Body of pancreas (tissue), 4 donors: ENCODE measurements at regions not wholly inside any gene's neighbourhood (a gene's known extent, or its start where the extent isn't known, plus 50 kb on each side); places are given as distances from the start of the nearest gene placed in this dataset.
"Not testable (repeated sequence)": the region's sequence is repeated elsewhere in the genome, so short reads cannot be mapped to it uniquely, and the experiment has no call there.

Experiments used
- ATAC-seq: fragments of 150-250 bp; one replicate; pipeline ENCODE4 v1.9.1; 2016
- DNase-seq, 4 donors: peaks; one replicate each; pipeline ENCODE4 v3.0.0-alpha.2; 2019
- H3K27ac ChIP-seq, 4 donors: fragments of 200-600 bp; sonication (generic); 1 replicate in 3 of 4; 2 replicates in 1 of 4; pipeline versions ENCODE4 v1.5.1 to v1.6.1; 2016 to 2019; ENCODE audit warnings: mild to moderate bottlenecking in 1 of 4, mixed read lengths in 1 of 4, moderate library complexity in 1 of 4
- H3K27me3 ChIP-seq, 2 donors: fragments of 200-600 bp; sonication (generic); one replicate each; pipeline ENCODE4 v1.6.0; 2016; ENCODE audit warnings: mild to moderate bottlenecking in 1 of 2
- H3K36me3 ChIP-seq, 2 donors: fragments of 200-600 bp; sonication (generic); replicated peaks in 1 of 2; 2 replicates each; pipeline ENCODE4 v1.5.1; 2016; ENCODE audit warnings: low read depth in 2 of 2; ENCODE audit not compliant: insufficient read depth in 1 of 2
- H3K4me1 ChIP-seq: fragments of 200-600 bp; sonication (generic); one replicate; pipeline ENCODE4 v1.6.0; 2016
- H3K4me3 ChIP-seq, 2 donors: fragments of 200-600 bp; sonication (generic); 1 replicate in 1 of 2; 2 replicates in 1 of 2; pipeline ENCODE4 v1.5.1; 2016 to 2019
- H3K9me3 ChIP-seq, 3 donors: fragments of 200-600 bp; sonication (generic); 1 replicate in 2 of 3; 2 replicates in 1 of 3; pipeline ENCODE4 v1.5.1; 2016
- CTCF ChIP-seq, 7 experiments: fragments of 450-650 bp in 4 of 7; fragments of 200-600 bp in 3 of 7; sonication (generic) in 3 of 7; IDR thresholded peaks; one replicate each; pipeline ENCODE4 v1.5.1; 2016 to 2019; ENCODE audit warnings: antibody characterized with exemption in 7 of 7
- POLR2A ChIP-seq, 3 donors: fragments of 450-650 bp; IDR thresholded peaks; one replicate each; pipeline ENCODE4 v1.6.1; 2016; ENCODE audit warnings: antibody characterized with exemption in 3 of 3, mild to moderate bottlenecking in 2 of 3
- WGBS, 2 donors: methylation state at CpG; one replicate each; pipeline ENCODE4 v1.1.5; 2017; 5-methylcytosine and 5-hydroxymethylcytosine counted together
- intact Hi-C: fragments of 100-400 bp; cut with DNase I; formaldehyde crosslinking; loops from one replicate; pipeline ENCODE4 v1.15.1; 2023

GRCh38 chr6:94902974-94903628 is 674.2 kb upstream of the MANEA start:
- H3K4me1 ChIP-seq = no peaks in the 10 kb centered on the region
- no peaks in the 10 kb centered on the region for H3K27me3 ChIP-seq
- H3K4me3 ChIP-seq = no peak overlapping the region
- no peak for ATAC-seq
- 0 to 29% methylated on average over 1 of the region's 1 CpG for WGBS, 2 donors
- H3K36me3 ChIP-seq = no peaks in the 10 kb centered on the region
- H3K27ac ChIP-seq = no peak overlapping the region
- DNase-seq = no peak
- intact Hi-C loops = no loop called here
- TF ChIP-seq CTCF (IDR thresholded peaks at IDR 0.05) (no peak), POLR2A (IDR thresholded peaks at IDR 0.05) (no peak)
- H3K9me3 ChIP-seq = no peaks in the 10 kb centered on the region

GRCh38 chr6:94899191-94899590 is 678.1 kb upstream of the MANEA start:
- Histone ChIP-seq H3K9me3 (no peaks in the 10 kb centered on the region), H3K4me3 (no peak overlapping the region), H3K36me3 (no peaks in the 10 kb centered on the region), H3K27ac (no peak overlapping the region), H3K4me1 (no peaks in the 10 kb centered on the region), H3K27me3 (no peaks in the 10 kb centered on the region)
- WGBS, 2 donors = 31 to 38% methylated on average over 2 of the region's 2 CpGs
- TF ChIP-seq CTCF (IDR thresholded peaks at IDR 0.05) = no peak
- no peak for TF ChIP-seq POLR2A (IDR thresholded peaks at IDR 0.05)
- intact Hi-C loops = no loop called here
- DNase-seq (no peak), ATAC-seq (no peak)

- H3K36me3 ChIP-seq = no peaks in the 10 kb centered on the region
- H3K27me3 ChIP-seq = no peaks in the 10 kb centered on the region
- no peaks in the 10 kb centered on the region for H3K9me3 ChIP-seq
- no peak for ATAC-seq
- H3K4me3 ChIP-seq = no peak overlapping the region
- TF ChIP-seq CTCF (IDR thresholded peaks at IDR 0.05) (no peak), POLR2A (IDR thresholded peaks at IDR 0.05) (no peak)
- intact Hi-C loops = no loop called here
- no peak overlapping the region for H3K27ac ChIP-seq
- DNase-seq = no peak
- WGBS, 2 donors = 52 to 60% methylated on average over 3 of the region's 3 CpGs
- H3K4me1 ChIP-seq = no peaks in the 10 kb centered on the region
These were observed 683.0 kb upstream of the MANEA start for GRCh38 chr6:94894300-94894699.

- Histone ChIP-seq H3K9me3 (no peaks in the 10 kb centered on the region), H3K27ac (no peak overlapping the region), H3K4me1 (no peaks in the 10 kb centered on the region), H3K27me3 (no peaks in the 10 kb centered on the region), H3K4me3 (no peak overlapping the region), H3K36me3 (no peaks in the 10 kb centered on the region)
- WGBS, 2 donors = 55 to 60% methylated on average over 2 of the region's 2 CpGs
- ATAC-seq (no peak), DNase-seq (no peak)
- no peak for TF ChIP-seq POLR2A (IDR thresholded peaks at IDR 0.05)
- intact Hi-C loops = no loop called here
These were observed 684.0 kb upstream of the MANEA start for GRCh38 chr6:94893327-94893726.

- H3K27me3 ChIP-seq, H3K9me3 ChIP-seq, DNase-seq, H3K4me1 ChIP-seq, ATAC-seq, H3K36me3 ChIP-seq, H3K4me3 ChIP-seq, H3K27ac ChIP-seq, intact Hi-C loops: not testable (repeated sequence)
- 37% methylated on average over 5 of the region's 5 CpGs for WGBS, 2 donors
These were observed 703.5 kb upstream of the MANEA start for GRCh38 chr6:94873819-94874218.

GRCh38 chr6:94862112-94862511 is 715.2 kb upstream of the MANEA start:
- TF ChIP-seq POLR2A (IDR thresholded peaks at IDR 0.05) (no peak), CTCF (IDR thresholded peaks at IDR 0.05) (no peak)
- Histone ChIP-seq H3K27ac (no peak overlapping the region), H3K9me3 (no peaks in the 10 kb centered on the region), H3K4me1 (no peaks in the 10 kb centered on the region), H3K36me3 (no peaks in the 10 kb centered on the region), H3K27me3 (no peaks in the 10 kb centered on the region), H3K4me3 (no peak overlapping the region)
- intact Hi-C loops = no loop called here
- ATAC-seq = no peak
- DNase-seq = no peak
- 26 to 49% methylated on average over 1 of the region's 1 CpG for WGBS, 2 donors
